Activated naive CD4-positive, alpha-beta T cell treated with anti-CD3 and anti-CD28 coated beads, Interleukin-2, amount 50 U/mL, for 24 hours (primary cell): ENCODE measurements at regions not wholly inside any gene's neighbourhood (a gene's known extent, or its start where the extent isn't known, plus 50 kb on each side); places are given as distances from the start of the nearest gene placed in this dataset.

ENCODE experiments used
- H3K27ac Mint-ChIP-seq: one replicate; pipeline ENCODE4 v1.8.0; 2021; ENCODE audit warnings: mild to moderate bottlenecking, mixed read lengths
- H3K27me3 Mint-ChIP-seq: one replicate; pipeline ENCODE4 v1.8.0; 2021; ENCODE audit warnings: mixed read lengths
- H3K36me3 Mint-ChIP-seq: one replicate; pipeline ENCODE4 v1.8.0; 2021; ENCODE audit warnings: mixed read lengths
- H3K4me1 Mint-ChIP-seq: one replicate; pipeline ENCODE4 v1.8.0; 2021; ENCODE audit warnings: mixed read lengths
- H3K4me3 Mint-ChIP-seq: one replicate; pipeline ENCODE4 v1.8.0; 2021; ENCODE audit warnings: mild to moderate bottlenecking, mixed read lengths
- H3K9me3 Mint-ChIP-seq: one replicate; pipeline ENCODE4 v1.8.0; 2021; ENCODE audit warnings: mixed read lengths

- no peaks in the 10 kb centered on the region for H3K27me3 Mint-ChIP-seq
- H3K36me3 Mint-ChIP-seq, result no peaks in the 10 kb centered on the region
- H3K27ac Mint-ChIP-seq, result no peak overlapping the region
- no peak overlapping the region for H3K4me3 Mint-ChIP-seq
- no peaks in the 10 kb centered on the region for H3K4me1 Mint-ChIP-seq
- no peaks in the 10 kb centered on the region for H3K9me3 Mint-ChIP-seq
These were observed 572.3 kb upstream of the PKN2 start for GRCh38 chr1:88111816-88112215.

- H3K27me3 Mint-ChIP-seq, result no peaks in the 10 kb centered on the region
These were observed 566.5 kb upstream of the PKN2 start for GRCh38 chr1:88117597-88117996.

GRCh38 chr1:88118176-88118845, 565.8 kb upstream of the PKN2 start:
- no peak overlapping the region for H3K4me3 Mint-ChIP-seq
- no peaks in the 10 kb centered on the region for H3K9me3 Mint-ChIP-seq
- H3K4me1 Mint-ChIP-seq, result no peaks in the 10 kb centered on the region
- no peaks in the 10 kb centered on the region for H3K27me3 Mint-ChIP-seq
- no peaks in the 10 kb centered on the region for H3K36me3 Mint-ChIP-seq
- no peak overlapping the region for H3K27ac Mint-ChIP-seq

More at GRCh38 chr1:88117597-88117996, 566.5 kb upstream of the PKN2 start:
- Mint-ChIP-seq H3K4me1 (no peaks in the 10 kb centered on the region), H3K4me3 (no peak overlapping the region), H3K36me3 (no peaks in the 10 kb centered on the region), H3K9me3 (no peaks in the 10 kb centered on the region), H3K27ac (no peak overlapping the region)

GRCh38 chr1:88124614-88125013, 559.5 kb upstream of the PKN2 start:
- Mint-ChIP-seq H3K27ac (no peak overlapping the region), H3K4me3 (no peak overlapping the region), H3K36me3 (no peaks in the 10 kb centered on the region), H3K27me3 (peaks cover 1% of the 10 kb centered on the region), H3K9me3 (no peaks in the 10 kb centered on the region), H3K4me1 (no peaks in the 10 kb centered on the region)

GRCh38 chr1:88126467-88126866, 557.6 kb upstream of the PKN2 start:
- Mint-ChIP-seq H3K27ac (no peak overlapping the region), H3K27me3 (peaks cover 3% of the 10 kb centered on the region), H3K4me1 (no peaks in the 10 kb centered on the region), H3K4me3 (no peak overlapping the region), H3K36me3 (no peaks in the 10 kb centered on the region), H3K9me3 (peaks cover 9% of the 10 kb centered on the region)

- H3K4me3 Mint-ChIP-seq, result no peak overlapping the region
- no peak overlapping the region for H3K27ac Mint-ChIP-seq
- H3K4me1 Mint-ChIP-seq, result no peaks in the 10 kb centered on the region
- H3K27me3 Mint-ChIP-seq, result peaks cover 1% of the 10 kb centered on the region
- peaks cover 11% of the 10 kb centered on the region for H3K9me3 Mint-ChIP-seq
- no peaks in the 10 kb centered on the region for H3K36me3 Mint-ChIP-seq
These were observed 550.1 kb upstream of the PKN2 start for GRCh38 chr1:88133991-88134390.

GRCh38 chr1:88134983-88135921, 548.8 kb upstream of the PKN2 start:
- no peak overlapping the region for H3K4me3 Mint-ChIP-seq
- H3K9me3 Mint-ChIP-seq, result peaks cover 11% of the 10 kb centered on the region
- H3K4me1 Mint-ChIP-seq, result no peaks in the 10 kb centered on the region
- H3K36me3 Mint-ChIP-seq, result no peaks in the 10 kb centered on the region
- no peak overlapping the region for H3K27ac Mint-ChIP-seq
- H3K27me3 Mint-ChIP-seq, result peaks cover 1% of the 10 kb centered on the region

GRCh38 chr1:88139633-88140032, 544.4 kb upstream of the PKN2 start:
- Mint-ChIP-seq H3K4me1 (no peaks in the 10 kb centered on the region), H3K9me3 (no peaks in the 10 kb centered on the region), H3K4me3 (no peak overlapping the region), H3K36me3 (no peaks in the 10 kb centered on the region), H3K27ac (no peak overlapping the region), H3K27me3 (no peaks in the 10 kb centered on the region)

- no peaks in the 10 kb centered on the region for H3K36me3 Mint-ChIP-seq
- no peaks in the 10 kb centered on the region for H3K9me3 Mint-ChIP-seq
- no peak overlapping the region for H3K27ac Mint-ChIP-seq
- H3K4me1 Mint-ChIP-seq, result no peaks in the 10 kb centered on the region
- no peak overlapping the region for H3K4me3 Mint-ChIP-seq
- peaks cover 3% of the 10 kb centered on the region for H3K27me3 Mint-ChIP-seq
These were observed 543.7 kb upstream of the PKN2 start for GRCh38 chr1:88140325-88140724.

- Mint-ChIP-seq H3K27me3 (peaks cover 3% of the 10 kb centered on the region), H3K4me1 (no peaks in the 10 kb centered on the region), H3K4me3 (no peak overlapping the region), H3K36me3 (no peaks in the 10 kb centered on the region), H3K27ac (no peak overlapping the region), H3K9me3 (no peaks in the 10 kb centered on the region)
These were observed 542.5 kb upstream of the PKN2 start for GRCh38 chr1:88141499-88142074.

GRCh38 chr1:88145752-88146151, 538.3 kb upstream of the PKN2 start:
- Mint-ChIP-seq H3K4me3 (no peak overlapping the region), H3K36me3 (no peaks in the 10 kb centered on the region), H3K4me1 (no peaks in the 10 kb centered on the region), H3K9me3 (no peaks in the 10 kb centered on the region), H3K27ac (no peak overlapping the region), H3K27me3 (peaks cover 3% of the 10 kb centered on the region)

GRCh38 chr1:88149686-88150085, 534.4 kb upstream of the PKN2 start:
- Mint-ChIP-seq H3K4me3 (no peak overlapping the region), H3K4me1 (no peaks in the 10 kb centered on the region), H3K36me3 (no peaks in the 10 kb centered on the region)

GRCh38 chr1:88150330-88150729, 533.7 kb upstream of the PKN2 start:
- Mint-ChIP-seq H3K27me3 (no peaks in the 10 kb centered on the region), H3K4me3 (no peak overlapping the region), H3K36me3 (no peaks in the 10 kb centered on the region), H3K9me3 (no peaks in the 10 kb centered on the region), H3K27ac (no peak overlapping the region), H3K4me1 (no peaks in the 10 kb centered on the region)

More at GRCh38 chr1:88149686-88150085, 534.4 kb upstream of the PKN2 start:
- Mint-ChIP-seq H3K9me3 (no peaks in the 10 kb centered on the region), H3K27ac (no peak overlapping the region), H3K27me3 (peaks cover 3% of the 10 kb centered on the region)

GRCh38 chr1:88163187-88163586, 520.9 kb upstream of the PKN2 start:
- no peak overlapping the region for H3K4me3 Mint-ChIP-seq
- H3K4me1 Mint-ChIP-seq, result no peaks in the 10 kb centered on the region
- no peak overlapping the region for H3K27ac Mint-ChIP-seq
- no peaks in the 10 kb centered on the region for H3K9me3 Mint-ChIP-seq
- H3K27me3 Mint-ChIP-seq, result no peaks in the 10 kb centered on the region
- H3K36me3 Mint-ChIP-seq, result no peaks in the 10 kb centered on the region

GRCh38 chr1:88168126-88168525, 515.9 kb upstream of the PKN2 start:
- H3K36me3 Mint-ChIP-seq, result no peaks in the 10 kb centered on the region
- H3K4me3 Mint-ChIP-seq, result no peak overlapping the region
- H3K9me3 Mint-ChIP-seq, result no peaks in the 10 kb centered on the region
- no peaks in the 10 kb centered on the region for H3K27me3 Mint-ChIP-seq
- H3K27ac Mint-ChIP-seq, result no peak overlapping the region
- H3K4me1 Mint-ChIP-seq, result no peaks in the 10 kb centered on the region

GRCh38 chr1:88169139-88169538, 514.9 kb upstream of the PKN2 start:
- no peak overlapping the region for H3K27ac Mint-ChIP-seq
- H3K9me3 Mint-ChIP-seq, result no peaks in the 10 kb centered on the region
- no peaks in the 10 kb centered on the region for H3K36me3 Mint-ChIP-seq
- no peaks in the 10 kb centered on the region for H3K4me1 Mint-ChIP-seq
- H3K27me3 Mint-ChIP-seq, result peaks cover 2% of the 10 kb centered on the region
- no peak overlapping the region for H3K4me3 Mint-ChIP-seq
